ENCODE measurements at regions not wholly inside any gene's neighbourhood (a gene's known extent, or its start where the extent isn't known, plus 50 kb on each side); places are given as distances from the start of the nearest gene placed in this dataset.
"Not testable (repeated sequence)": the region's sequence is repeated elsewhere in the genome, so short reads cannot be mapped to it uniquely, and the experiment has no call there.

GRCh38 chr9:41358682-41359081 is 169.6 kb upstream of the ZNG1F start:
- intact Hi-C loops (cut with micrococcal nuclease); H2AFZ ChIP-seq (ENCODE audit: low read depth, low read length, poor library complexity, severe bottlenecking); H3K4me1 ChIP-seq (ENCODE audit: control insufficient read depth in 1 of 2, insufficient read depth in 2 of 2, low read length in 2 of 2); H3K27me3 ChIP-seq (ENCODE audit: insufficient read depth, low read length); H3K36me3 ChIP-seq (ENCODE audit: control insufficient read depth in 1 of 2, insufficient read depth in 2 of 2, low read length in 2 of 2); H3K79me2 ChIP-seq (ENCODE audit: insufficient read depth, low read length); H3K9me3 ChIP-seq (ENCODE audit: control insufficient read depth in 1 of 2, insufficient read depth in 1 of 2, low read depth in 1 of 2, low read length in 2 of 2); H4K20me1 ChIP-seq (ENCODE audit: insufficient read depth); ATAC-seq; BruUV-seq (replicated peaks); CTCF ChIA-PET; H3K9me2 ChIP-seq (ENCODE audit: insufficient read depth); POLR2A ChIA-PET; RAD21 ChIA-PET (ENCODE audit: low non-redundant PET in 1 of 2, low total read pairs in 2 of 2, uncharacterized antibody in 2 of 2, unreplicated experiment in 2 of 2): not testable (repeated sequence)
- Histone ChIP-seq H3K4me3 (replicated peaks in 1 of 2; ENCODE audit: low read depth in 1 of 2, low read length in 2 of 2) (peak overlapping the region; percentile 55 to 58), H3K4me2 (ENCODE audit: low read length) (peak overlapping the region; percentile 61), H3K27ac (ENCODE audit: low read depth, low read length) (peak overlapping the region; percentile 38; the same call in 1 of the 2 replicates), H3K9ac (ENCODE audit: low read length) (peak overlapping the region; percentile 57)
- DNase-seq (ENCODE audit: low read depth, low spot score) = peak; percentile 6
- TF ChIP-seq YY1 (IDR thresholded peaks at IDR 0.05; ENCODE audit: extremely low read depth, insufficient replicate concordance, low read depth, low read length) (peak; percentile 78), POLR2AphosphoS5 (IDR thresholded peaks at IDR 0.05; ENCODE audit: low read depth, low read length) (0 out of 2 replicates have a peak, but pooled peaks have one; percentile 27)

- ATAC-seq; H4K20me1 ChIP-seq (ENCODE audit: insufficient read depth); H3K36me3 ChIP-seq (ENCODE audit: control insufficient read depth in 1 of 2, insufficient read depth in 2 of 2, low read length in 2 of 2); CTCF ChIA-PET; BruUV-seq (replicated peaks); POLR2A ChIA-PET; H3K27ac ChIP-seq (ENCODE audit: low read depth, low read length); H3K9ac ChIP-seq (ENCODE audit: low read length); H2AFZ ChIP-seq (ENCODE audit: low read depth, low read length, poor library complexity, severe bottlenecking); RAD21 ChIA-PET (ENCODE audit: low non-redundant PET in 1 of 2, low total read pairs in 2 of 2, uncharacterized antibody in 2 of 2, unreplicated experiment in 2 of 2); H3K9me3 ChIP-seq (ENCODE audit: control insufficient read depth in 1 of 2, insufficient read depth in 1 of 2, low read depth in 1 of 2, low read length in 2 of 2); DNase-seq (ENCODE audit: low read depth, low spot score); H3K9me2 ChIP-seq (ENCODE audit: insufficient read depth); H3K27me3 ChIP-seq (ENCODE audit: insufficient read depth, low read length); H3K79me2 ChIP-seq (ENCODE audit: insufficient read depth, low read length); H3K4me1 ChIP-seq (ENCODE audit: control insufficient read depth in 1 of 2, insufficient read depth in 2 of 2, low read length in 2 of 2); H3K4me3 ChIP-seq (replicated peaks in 1 of 2; ENCODE audit: low read depth in 1 of 2, low read length in 2 of 2); intact Hi-C loops (cut with micrococcal nuclease): not testable (repeated sequence)
- H3K4me2 ChIP-seq (ENCODE audit: low read length) = 0 out of 2 replicates have a peak overlapping the region, but pooled peaks have one; percentile 30
These were observed 168.8 kb upstream of the ZNG1F start for GRCh38 chr9:41357918-41358404.

- H3K9ac ChIP-seq (ENCODE audit: low read length); ATAC-seq; H4K20me1 ChIP-seq (ENCODE audit: insufficient read depth); RAD21 ChIA-PET (ENCODE audit: low non-redundant PET in 1 of 2, low total read pairs in 2 of 2, uncharacterized antibody in 2 of 2, unreplicated experiment in 2 of 2); DNase-seq (ENCODE audit: low read depth, low spot score); H3K27me3 ChIP-seq (ENCODE audit: insufficient read depth, low read length); H3K4me1 ChIP-seq (ENCODE audit: control insufficient read depth in 1 of 2, insufficient read depth in 2 of 2, low read length in 2 of 2); POLR2A ChIA-PET; H3K9me2 ChIP-seq (ENCODE audit: insufficient read depth); intact Hi-C loops (cut with micrococcal nuclease); H2AFZ ChIP-seq (ENCODE audit: low read depth, low read length, poor library complexity, severe bottlenecking); H3K4me2 ChIP-seq (ENCODE audit: low read length); H3K9me3 ChIP-seq (ENCODE audit: control insufficient read depth in 1 of 2, insufficient read depth in 1 of 2, low read depth in 1 of 2, low read length in 2 of 2); H3K27ac ChIP-seq (ENCODE audit: low read depth, low read length); CTCF ChIA-PET; H3K79me2 ChIP-seq (ENCODE audit: insufficient read depth, low read length); H3K36me3 ChIP-seq (ENCODE audit: control insufficient read depth in 1 of 2, insufficient read depth in 2 of 2, low read length in 2 of 2); H3K4me3 ChIP-seq (replicated peaks in 1 of 2; ENCODE audit: low read depth in 1 of 2, low read length in 2 of 2): not testable (repeated sequence)
- BruUV-seq (replicated peaks) = TSS peak; percentile 75
These were observed 168.2 kb upstream of the ZNG1F start for GRCh38 chr9:41357350-41357748.

GRCh38 chr9:41356588-41357349 is 167.7 kb upstream of the ZNG1F start:
- H3K9me2 ChIP-seq (ENCODE audit: insufficient read depth); H3K4me2 ChIP-seq (ENCODE audit: low read length); DNase-seq (ENCODE audit: low read depth, low spot score); H4K20me1 ChIP-seq (ENCODE audit: insufficient read depth); POLR2A ChIA-PET; H3K27ac ChIP-seq (ENCODE audit: low read depth, low read length); H3K9ac ChIP-seq (ENCODE audit: low read length); H3K4me1 ChIP-seq (ENCODE audit: control insufficient read depth in 1 of 2, insufficient read depth in 2 of 2, low read length in 2 of 2); H2AFZ ChIP-seq (ENCODE audit: low read depth, low read length, poor library complexity, severe bottlenecking); H3K27me3 ChIP-seq (ENCODE audit: insufficient read depth, low read length); intact Hi-C loops (cut with micrococcal nuclease); H3K36me3 ChIP-seq (ENCODE audit: control insufficient read depth in 1 of 2, insufficient read depth in 2 of 2, low read length in 2 of 2); ATAC-seq; RAD21 ChIA-PET (ENCODE audit: low non-redundant PET in 1 of 2, low total read pairs in 2 of 2, uncharacterized antibody in 2 of 2, unreplicated experiment in 2 of 2); BruUV-seq (replicated peaks); H3K79me2 ChIP-seq (ENCODE audit: insufficient read depth, low read length); H3K9me3 ChIP-seq (ENCODE audit: control insufficient read depth in 1 of 2, insufficient read depth in 1 of 2, low read depth in 1 of 2, low read length in 2 of 2); CTCF ChIA-PET; H3K4me3 ChIP-seq (replicated peaks in 1 of 2; ENCODE audit: low read depth in 1 of 2, low read length in 2 of 2): not testable (repeated sequence)

Data from HCT116 (cell line).